T follicular helper cell (primary cell): ENCODE measurements at regions not wholly inside any gene's neighbourhood (a gene's known extent, or its start where the extent isn't known, plus 50 kb on each side); places are given as distances from the start of the nearest gene placed in this dataset.
A peak's percentile ranks its signal among the peaks of the same experiment; 100 is the strongest.
"Not testable (repeated sequence)": the region's sequence is repeated elsewhere in the genome, so short reads cannot be mapped to it uniquely, and the experiment has no call there.

Source experiments
- DNase-seq: peaks from one replicate; pipeline ENCODE4 v3.0.0-alpha.2; 2020; ENCODE audit warnings: low read depth

GRCh38 chr3:159232966-159233365, 431.1 kb downstream of the MFSD1 start:
- DNase-seq = no peak

GRCh38 chr3:159233734-159234133, 431.9 kb downstream of the MFSD1 start:
- DNase-seq = no peak

- DNase-seq = no peak
These were observed 432.5 kb downstream of the MFSD1 start for GRCh38 chr3:159234306-159234705.

GRCh38 chr3:159236321-159236720, 434.5 kb downstream of the MFSD1 start:
- DNase-seq = no peak

- DNase-seq = no peak
These were observed 435.4 kb downstream of the MFSD1 start for GRCh38 chr3:159237226-159237625.

- no peak for DNase-seq
These were observed 436.8 kb downstream of the MFSD1 start for GRCh38 chr3:159238646-159239045.

- DNase-seq = no peak
These were observed 437.2 kb downstream of the MFSD1 start for GRCh38 chr3:159239059-159239458.

GRCh38 chr3:159244933-159245332, 443.1 kb downstream of the MFSD1 start:
- no peak for DNase-seq

- DNase-seq = no peak
These were observed 444.0 kb downstream of the MFSD1 start for GRCh38 chr3:159245871-159246270.

GRCh38 chr3:159246385-159246784, 444.5 kb downstream of the MFSD1 start:
- DNase-seq = no peak

GRCh38 chr3:159249472-159250174, 447.8 kb downstream of the MFSD1 start:
- no peak for DNase-seq

GRCh38 chr3:159250961-159251360, 449.1 kb downstream of the MFSD1 start:
- no peak for DNase-seq

GRCh38 chr3:159252274-159252673, 450.4 kb downstream of the MFSD1 start:
- DNase-seq = no peak

- DNase-seq = no peak
These were observed 451.0 kb downstream of the MFSD1 start for GRCh38 chr3:159252772-159253384.

GRCh38 chr3:159253860-159254259, 452.0 kb downstream of the MFSD1 start:
- DNase-seq = no peak

- no peak for DNase-seq
These were observed 456.1 kb downstream of the MFSD1 start for GRCh38 chr3:159257954-159258353.

GRCh38 chr3:159258934-159259333, 457.1 kb downstream of the MFSD1 start:
- no peak for DNase-seq

GRCh38 chr3:159260049-159260662, 458.3 kb downstream of the MFSD1 start:
- peak; percentile 5 for DNase-seq

GRCh38 chr3:159261333-159261732, 459.5 kb downstream of the MFSD1 start:
- not testable (repeated sequence) for DNase-seq

- no peak for DNase-seq
These were observed 462.1 kb downstream of the MFSD1 start for GRCh38 chr3:159263750-159264553.

GRCh38 chr3:159265705-159266104, 463.9 kb downstream of the MFSD1 start:
- no peak for DNase-seq

GRCh38 chr3:159266779-159267178, 464.9 kb downstream of the MFSD1 start:
- no peak for DNase-seq
